GM12874 (cell line): ENCODE measurements at regions not wholly inside any gene's neighbourhood (a gene's known extent, or its start where the extent isn't known, plus 50 kb on each side); places are given as distances from the start of the nearest gene placed in this dataset.

Experiments
- TF ChIP-seq, protein P1 (sequence below): IDR thresholded peaks from 2 replicates; pipeline ENCODE4 v1.5.1; 2011; ENCODE audit warnings: low read depth, mild to moderate bottlenecking, control low read depth, low read length, moderate library complexity; ENCODE audit not compliant: insufficient read depth

GRCh38 chr4:32748498-32748897 lies 2028.3 kb downstream of the PCDH7 start:
- TF ChIP-seq, protein P1, sequence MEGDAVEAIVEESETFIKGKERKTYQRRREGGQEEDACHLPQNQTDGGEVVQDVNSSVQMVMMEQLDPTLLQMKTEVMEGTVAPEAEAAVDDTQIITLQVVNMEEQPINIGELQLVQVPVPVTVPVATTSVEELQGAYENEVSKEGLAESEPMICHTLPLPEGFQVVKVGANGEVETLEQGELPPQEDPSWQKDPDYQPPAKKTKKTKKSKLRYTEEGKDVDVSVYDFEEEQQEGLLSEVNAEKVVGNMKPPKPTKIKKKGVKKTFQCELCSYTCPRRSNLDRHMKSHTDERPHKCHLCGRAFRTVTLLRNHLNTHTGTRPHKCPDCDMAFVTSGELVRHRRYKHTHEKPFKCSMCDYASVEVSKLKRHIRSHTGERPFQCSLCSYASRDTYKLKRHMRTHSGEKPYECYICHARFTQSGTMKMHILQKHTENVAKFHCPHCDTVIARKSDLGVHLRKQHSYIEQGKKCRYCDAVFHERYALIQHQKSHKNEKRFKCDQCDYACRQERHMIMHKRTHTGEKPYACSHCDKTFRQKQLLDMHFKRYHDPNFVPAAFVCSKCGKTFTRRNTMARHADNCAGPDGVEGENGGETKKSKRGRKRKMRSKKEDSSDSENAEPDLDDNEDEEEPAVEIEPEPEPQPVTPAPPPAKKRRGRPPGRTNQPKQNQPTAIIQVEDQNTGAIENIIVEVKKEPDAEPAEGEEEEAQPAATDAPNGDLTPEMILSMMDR: no peak

DNA sequence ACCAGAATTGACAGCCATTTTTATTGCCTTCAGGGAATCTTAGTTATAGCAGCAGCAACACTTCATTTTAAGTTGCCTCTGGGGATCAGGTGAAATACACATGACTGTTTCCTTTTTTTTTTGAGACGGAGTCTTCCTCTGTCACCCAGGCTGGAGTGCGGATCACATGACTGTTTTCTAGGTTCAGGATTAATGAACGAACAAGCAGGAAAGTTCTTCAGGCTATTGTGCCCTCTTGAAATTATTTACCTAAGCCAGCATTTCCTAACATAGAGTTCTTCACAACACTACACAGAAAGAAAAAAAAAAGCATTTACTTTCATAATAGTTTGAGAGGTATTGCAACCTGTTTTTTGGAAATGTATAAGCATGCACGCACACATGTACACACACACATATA lies 2032.8 kb downstream of the PCDH7 start:
- TF ChIP-seq, protein P1: no peak

DNA sequence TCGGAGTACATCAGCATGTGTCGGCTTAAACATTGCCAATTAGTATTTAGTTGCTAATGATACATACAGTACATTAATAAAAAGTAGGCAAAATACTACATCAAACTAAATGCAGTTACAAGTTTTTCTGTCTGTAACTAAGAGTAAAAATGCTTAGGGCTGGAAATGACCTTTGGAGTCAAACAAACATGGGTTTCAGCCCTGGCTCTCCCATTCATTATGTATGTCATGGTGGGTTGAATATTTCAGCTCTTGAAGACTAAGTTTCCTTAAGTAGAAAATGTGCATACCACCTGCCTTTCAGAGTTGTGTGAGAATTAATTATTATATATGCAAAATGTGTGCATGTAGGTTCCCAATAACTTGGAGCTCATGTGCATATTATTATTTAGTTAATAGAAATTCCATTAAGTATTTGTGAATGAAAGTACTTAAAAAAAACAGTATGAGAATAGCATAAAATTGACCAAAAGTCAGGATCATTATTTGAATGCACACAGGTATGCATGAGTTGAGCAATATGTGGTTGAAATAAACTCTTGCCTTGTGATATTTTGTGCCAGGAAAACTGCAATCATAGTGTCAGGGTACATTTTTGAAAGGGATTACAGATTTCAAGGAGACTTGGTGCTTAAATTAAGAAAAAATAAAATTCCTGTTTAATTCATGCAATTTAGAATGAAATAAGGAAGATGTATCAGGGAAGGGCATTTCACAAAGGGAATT lies 2048.7 kb downstream of the PCDH7 start:
- TF ChIP-seq, protein P1: no peak

GRCh38 chr4:32771491-32771890 lies 2051.3 kb downstream of the PCDH7 start:
- TF ChIP-seq, protein P1: no peak

DNA sequence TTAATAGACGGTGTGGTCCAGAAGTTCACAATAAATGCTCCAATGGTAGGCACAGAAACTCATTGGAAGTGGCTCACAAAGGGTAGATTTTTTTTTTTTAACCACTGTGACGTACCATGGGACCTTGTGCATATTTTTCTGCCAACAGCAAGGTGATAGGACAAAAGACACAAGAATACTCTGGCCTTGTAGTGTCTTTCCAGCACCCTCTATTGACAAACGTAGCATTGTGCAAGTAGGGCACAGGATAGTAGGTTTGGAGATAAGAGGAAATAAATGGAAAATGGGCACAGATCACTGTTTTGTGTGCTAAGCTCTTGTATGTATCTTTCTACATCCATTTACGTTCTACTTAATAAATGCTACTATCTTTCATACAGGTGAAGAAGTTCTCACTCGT lies 2054.9 kb downstream of the PCDH7 start:
- TF ChIP-seq, protein P1: peak; percentile 41; the same call in 1 of the 2 replicates

DNA sequence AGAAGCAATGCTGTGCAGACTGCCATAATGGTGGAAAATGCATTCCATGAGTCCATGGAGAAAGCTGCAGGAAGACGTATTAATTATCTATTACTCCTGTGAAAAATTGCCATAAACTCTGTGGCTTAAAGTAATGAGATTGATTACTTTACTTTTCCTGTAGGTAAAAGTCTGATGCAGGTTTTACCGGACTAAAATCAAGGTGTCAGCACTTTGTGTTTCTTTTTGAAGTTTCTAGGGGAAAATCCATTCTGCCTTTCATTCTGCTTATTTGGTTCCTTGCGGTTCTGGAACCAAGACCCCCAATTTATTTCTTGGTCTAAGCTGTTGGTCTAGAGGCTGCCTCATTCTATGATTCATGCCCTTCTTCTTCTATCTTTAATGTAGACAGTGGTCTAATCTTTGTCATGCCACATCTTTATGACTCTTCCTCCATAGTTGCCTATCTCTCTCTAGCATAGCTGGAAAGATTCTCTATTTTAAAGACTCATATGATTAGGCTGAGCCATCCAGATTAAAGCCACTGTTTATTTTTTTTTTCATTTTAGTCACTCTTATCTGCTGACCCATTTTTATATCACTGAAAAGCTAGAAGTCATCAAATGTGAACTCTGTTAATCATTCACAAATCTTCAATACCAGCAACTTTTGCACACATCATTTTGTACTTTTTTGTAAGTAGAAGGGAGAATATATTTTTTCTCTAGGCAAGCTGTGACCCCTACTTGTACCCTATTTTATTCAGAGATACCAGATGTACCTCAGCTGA lies 2056.4 kb downstream of the PCDH7 start:
- TF ChIP-seq, protein P1: no peak

DNA sequence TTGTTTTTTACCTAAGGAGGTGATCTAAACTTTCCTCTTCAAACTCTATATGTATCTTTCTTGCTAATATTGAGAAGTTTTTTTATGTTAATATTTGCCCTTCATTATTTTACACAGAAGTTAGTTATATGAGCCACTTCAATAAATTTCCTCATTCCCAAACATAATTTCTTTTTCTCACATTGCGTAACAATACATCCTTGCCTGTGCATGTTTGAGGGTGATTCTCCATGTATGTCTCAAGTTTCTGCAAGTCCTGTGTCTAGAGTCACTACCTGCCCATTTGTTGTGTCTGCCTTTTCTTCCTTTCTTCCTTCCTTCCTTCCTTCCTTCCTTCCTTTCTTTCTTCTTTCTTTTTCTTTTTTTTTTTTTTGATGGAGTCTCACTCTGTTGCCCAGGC lies 2057.9 kb downstream of the PCDH7 start:
- TF ChIP-seq, protein P1: no peak
